ENCODE measurements at regions not wholly inside any gene's neighbourhood (a gene's known extent, or its start where the extent isn't known, plus 50 kb on each side); places are given as distances from the start of the nearest gene placed in this dataset.

DNA sequence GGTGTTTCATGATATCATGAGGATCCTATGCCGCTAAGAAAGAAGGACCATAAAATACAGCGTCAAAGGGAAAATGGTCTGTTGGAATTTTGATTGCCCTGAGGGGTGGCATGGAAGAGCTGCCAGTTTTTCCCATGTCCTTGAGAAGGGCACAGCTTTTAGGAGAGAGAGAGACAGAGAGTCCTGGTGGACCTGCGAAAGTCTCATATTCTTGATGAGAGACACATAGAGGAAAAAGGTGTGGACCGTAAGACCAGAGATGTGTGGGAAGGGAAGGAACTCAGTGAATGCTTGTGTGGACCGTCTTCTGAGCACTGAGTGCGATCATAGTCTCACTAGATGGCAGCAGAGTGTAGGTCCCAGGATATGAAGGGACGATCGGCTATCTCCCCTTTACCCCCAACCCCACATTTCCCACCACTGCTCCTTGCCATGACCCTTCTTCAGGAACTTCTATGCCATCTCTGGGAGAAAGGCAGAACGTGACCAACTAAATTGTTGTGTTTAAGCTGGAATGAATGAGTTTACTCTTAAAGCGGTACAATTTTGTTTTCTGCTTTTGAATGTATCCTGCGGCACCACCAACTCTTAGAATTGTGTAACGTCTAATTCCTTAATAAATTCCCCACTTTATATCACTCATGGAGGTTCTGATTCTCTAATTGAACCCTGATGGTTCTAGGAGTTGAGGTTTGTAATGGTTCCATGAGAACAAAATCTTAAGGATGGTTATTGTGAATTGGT lies 117.7 kb downstream of the CTH start:
- TF ChIP-seq POLR2AphosphoS5 (IDR thresholded peaks at IDR 0.05; ENCODE audit: low read depth, low read length) = no peak
- no peak for TF ChIP-seq POLR2A (IDR thresholded peaks at IDR 0.05; ENCODE audit: low read depth, low read length)

Data from GM12891 (cell line).